Bronchial epithelial cell (primary cell): ENCODE measurements at regions not wholly inside any gene's neighbourhood (a gene's known extent, or its start where the extent isn't known, plus 50 kb on each side); places are given as distances from the start of the nearest gene placed in this dataset.

Source experiments
- DNase-seq: peaks from one replicate; pipeline ENCODE4 v3.0.0-alpha.2; 2010; ENCODE audit warnings: low read depth
- FAIRE-seq: peaks from 2 replicates; lab custom pipeline; 2011; peaks lifted over from hg19 to GRCh38; lab: Jason Lieb, UNC
- H3K27me3 ChIP-seq: 2 replicates; pipeline ENCODE4 v1.5.1; 2011; ENCODE audit warnings: low read length; ENCODE audit not compliant: control insufficient read depth, insufficient read depth
- H3K36me3 ChIP-seq: 2 replicates; pipeline ENCODE4 v1.5.1; 2011; ENCODE audit warnings: low read length; ENCODE audit not compliant: control insufficient read depth, insufficient read depth
- H3K4me3 ChIP-seq: 2 replicates; pipeline ENCODE4 v1.5.1; 2011; ENCODE audit warnings: mild to moderate bottlenecking, low read depth, low read length, control low read depth
- CTCF ChIP-seq: IDR thresholded peaks from 2 replicates; pipeline ENCODE4 v1.5.1; 2011; ENCODE audit warnings: mild to moderate bottlenecking, moderate library complexity, low read length, control low read depth, inconsistent platforms; ENCODE audit not compliant: insufficient read depth, severe bottlenecking

GRCh38 chr2:10204326-10205161 lies 82.0 kb downstream of the RRM2 start:
- DNase-seq, result no peak
- TF ChIP-seq CTCF, result no peak
- no peak for FAIRE-seq
- Histone ChIP-seq H3K36me3 (no peaks in the 10 kb centered on the region), H3K4me3 (no peak overlapping the region), H3K27me3 (no peaks in the 10 kb centered on the region)

GRCh38 chr2:10205162-10205475 lies 82.6 kb downstream of the RRM2 start:
- Histone ChIP-seq H3K36me3 (no peaks in the 10 kb centered on the region), H3K27me3 (no peaks in the 10 kb centered on the region)
- FAIRE-seq, result no peak

DNA sequence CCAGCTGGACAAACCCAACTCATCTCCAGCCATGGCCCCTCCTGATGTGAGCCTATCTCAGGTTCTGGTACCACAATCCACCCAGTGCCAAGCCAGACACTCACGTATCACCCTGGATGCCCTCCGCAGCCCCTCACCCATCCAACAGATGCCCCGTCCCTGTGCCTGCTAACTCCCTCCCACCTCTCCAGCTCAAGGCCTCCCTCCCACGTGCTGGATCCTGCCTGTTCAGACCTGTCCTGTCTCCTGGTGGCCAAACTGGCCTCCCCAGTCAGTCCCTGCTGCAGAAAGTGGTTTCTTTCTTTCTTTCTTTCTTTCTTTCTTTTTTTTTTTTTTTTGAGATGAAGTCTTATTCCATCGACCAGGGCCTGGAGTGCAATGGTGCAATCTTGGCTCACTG lies 86.2 kb downstream of the RRM2 start:
- Histone ChIP-seq H3K27me3 (no peaks in the 10 kb centered on the region), H3K36me3 (no peaks in the 10 kb centered on the region), H3K4me3 (no peak overlapping the region)
- TF ChIP-seq CTCF, result no peak
- FAIRE-seq (no peak), DNase-seq (peak; percentile 58)

More at GRCh38 chr2:10205162-10205475, 82.6 kb downstream of the RRM2 start:
- no peak overlapping the region for H3K4me3 ChIP-seq
- no peak for DNase-seq
- TF ChIP-seq CTCF, result no peak

GRCh38 chr2:10209406-10209935 lies 86.9 kb downstream of the RRM2 start:
- no peak for DNase-seq
- FAIRE-seq, result no peak
- TF ChIP-seq CTCF, result no peak
- Histone ChIP-seq H3K4me3 (no peak overlapping the region), H3K27me3 (no peaks in the 10 kb centered on the region), H3K36me3 (no peaks in the 10 kb centered on the region)

DNA sequence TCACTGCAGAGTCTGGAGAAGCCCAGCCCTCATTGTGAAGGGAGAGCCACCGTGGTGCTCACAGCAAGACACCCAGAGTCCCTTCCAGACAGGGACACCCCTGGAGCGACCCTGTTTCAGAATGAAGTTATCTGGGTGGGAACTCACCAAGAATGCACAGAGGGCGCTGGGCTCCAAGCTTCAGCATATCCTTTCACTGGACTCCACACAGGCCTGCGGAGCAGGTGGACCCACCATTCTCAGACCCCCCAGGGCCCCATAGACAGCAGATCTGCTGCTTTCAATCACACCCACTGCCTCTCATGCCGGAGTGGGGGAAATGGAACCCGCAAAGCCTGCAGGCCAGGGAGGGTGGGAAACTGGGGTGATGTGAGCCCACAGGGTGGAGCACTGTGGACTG lies 87.8 kb downstream of the RRM2 start:
- no peak for TF ChIP-seq CTCF
- no peak for DNase-seq
- H3K36me3 ChIP-seq, result no peaks in the 10 kb centered on the region
- H3K4me3 ChIP-seq, result no peak overlapping the region
- FAIRE-seq, result no peak
- no peaks in the 10 kb centered on the region for H3K27me3 ChIP-seq
